SJSA1 (cell line): ENCODE measurements at regions not wholly inside any gene's neighbourhood (a gene's known extent, or its start where the extent isn't known, plus 50 kb on each side); places are given as distances from the start of the nearest gene placed in this dataset.
"Not testable (repeated sequence)": the region's sequence is repeated elsewhere in the genome, so short reads cannot be mapped to it uniquely, and the experiment has no call there.

ENCODE experiments used
- DNase-seq, 2 experiments: peaks; one replicate each; pipeline ENCODE4 v3.0.0-alpha.2; 2015 to 2020; ENCODE audit warnings: low spot score in 2 of 2, low read depth in 1 of 2
- H3K27ac ChIP-seq: fragments of 250-450 bp; sonication (Bioruptor Pico); 2 replicates; pipeline ENCODE4 v1.5.1; 2020; ENCODE audit warnings: mild to moderate bottlenecking, moderate library complexity
- H3K27me3 ChIP-seq: fragments of 250-450 bp; sonication (Bioruptor Pico); replicated peaks from 2 replicates; pipeline ENCODE4 v1.5.1; 2020; ENCODE audit warnings: mild to moderate bottlenecking, moderate library complexity
- H3K36me3 ChIP-seq: fragments of 250-450 bp; sonication (Bioruptor Pico); 2 replicates; pipeline ENCODE4 v1.5.1; 2020; ENCODE audit warnings: mild to moderate bottlenecking
- H3K4me1 ChIP-seq: fragments of 250-450 bp; sonication (Bioruptor Pico); replicated peaks from 2 replicates; pipeline ENCODE4 v1.6.1; 2021; ENCODE audit warnings: mild to moderate bottlenecking
- H3K4me3 ChIP-seq: fragments of 250-450 bp; sonication (Bioruptor Pico); 2 replicates; pipeline ENCODE4 v1.5.1; 2020; ENCODE audit warnings: mild to moderate bottlenecking
- H3K9me3 ChIP-seq: fragments of 250-450 bp; sonication (Bioruptor Pico); replicated peaks from 2 replicates; pipeline ENCODE4 v1.5.1; 2020; ENCODE audit warnings: mild to moderate bottlenecking

- Histone ChIP-seq H3K4me3 (no peak overlapping the region), H3K4me1 (peaks cover 28% of the 10 kb centered on the region), H3K27ac (no peak overlapping the region), H3K36me3 (no peaks in the 10 kb centered on the region), H3K9me3 (no peaks in the 10 kb centered on the region), H3K27me3 (no peaks in the 10 kb centered on the region)
- no peak for DNase-seq
Measured at GRCh38 chr9:85859765-85860164, 81.2 kb upstream of the NAA35 start.

- H3K27ac ChIP-seq, H3K4me3 ChIP-seq, H3K36me3 ChIP-seq, H3K27me3 ChIP-seq, H3K9me3 ChIP-seq, DNase-seq: not testable (repeated sequence)
- H3K4me1 ChIP-seq: peaks cover 25% of the 10 kb centered on the region
Measured at GRCh38 chr9:85861882-85862281, 79.1 kb upstream of the NAA35 start.

- Histone ChIP-seq H3K4me3 (no peak overlapping the region), H3K4me1 (peaks cover 7% of the 10 kb centered on the region), H3K36me3 (no peaks in the 10 kb centered on the region), H3K27ac (no peak overlapping the region), H3K27me3 (no peaks in the 10 kb centered on the region), H3K9me3 (no peaks in the 10 kb centered on the region)
- no peak for DNase-seq
Measured at GRCh38 chr9:85863875-85864274, 77.1 kb upstream of the NAA35 start.

DNA sequence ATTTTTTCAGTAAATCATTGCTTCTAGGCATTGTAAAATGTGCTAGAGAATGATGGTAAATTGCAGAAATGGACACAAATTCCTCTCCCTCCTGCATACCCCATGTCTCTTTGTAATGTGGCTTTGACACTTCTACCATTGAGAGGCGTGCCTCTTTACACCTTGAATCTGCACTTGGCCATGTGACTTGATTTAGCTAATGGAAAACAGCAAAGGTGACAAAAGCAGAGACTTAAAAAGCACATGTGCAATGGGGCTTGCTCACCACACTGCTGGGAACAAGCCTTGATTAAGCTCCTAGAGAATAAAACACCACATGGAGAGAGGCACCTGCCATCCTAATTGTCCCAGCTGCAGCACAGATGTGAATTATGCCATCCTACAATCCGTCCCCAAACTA lies 69.9 kb upstream of the NAA35 start:
- H3K4me1 ChIP-seq: no peaks in the 10 kb centered on the region
- no peak overlapping the region for H3K4me3 ChIP-seq
- H3K36me3 ChIP-seq: no peaks in the 10 kb centered on the region
- no peaks in the 10 kb centered on the region for H3K9me3 ChIP-seq
- no peak for DNase-seq
- H3K27me3 ChIP-seq: no peaks in the 10 kb centered on the region
- H3K27ac ChIP-seq: no peak overlapping the region

DNA sequence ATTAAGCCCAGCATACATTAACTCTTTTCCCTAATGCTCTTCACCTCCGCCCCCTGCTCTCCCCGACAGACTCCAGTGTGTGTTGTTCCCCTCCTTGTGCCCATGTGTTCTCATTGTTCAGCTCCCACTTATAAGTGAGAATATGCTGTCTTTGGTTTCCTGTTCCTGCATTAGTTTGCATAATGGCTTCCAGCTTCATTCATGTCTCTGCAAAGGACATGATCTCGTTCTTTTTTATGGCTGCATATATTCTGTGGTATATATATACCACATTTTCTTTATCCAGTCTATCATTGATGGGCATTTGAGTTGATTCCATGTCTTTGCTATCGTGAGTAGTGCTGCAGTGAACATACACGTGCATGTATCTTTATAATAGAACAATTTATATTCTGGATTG lies 69.3 kb upstream of the NAA35 start:
- not testable (repeated sequence) for H3K27me3 ChIP-seq, H3K27ac ChIP-seq, H3K36me3 ChIP-seq, H3K9me3 ChIP-seq, H3K4me3 ChIP-seq, DNase-seq, H3K4me1 ChIP-seq

DNA sequence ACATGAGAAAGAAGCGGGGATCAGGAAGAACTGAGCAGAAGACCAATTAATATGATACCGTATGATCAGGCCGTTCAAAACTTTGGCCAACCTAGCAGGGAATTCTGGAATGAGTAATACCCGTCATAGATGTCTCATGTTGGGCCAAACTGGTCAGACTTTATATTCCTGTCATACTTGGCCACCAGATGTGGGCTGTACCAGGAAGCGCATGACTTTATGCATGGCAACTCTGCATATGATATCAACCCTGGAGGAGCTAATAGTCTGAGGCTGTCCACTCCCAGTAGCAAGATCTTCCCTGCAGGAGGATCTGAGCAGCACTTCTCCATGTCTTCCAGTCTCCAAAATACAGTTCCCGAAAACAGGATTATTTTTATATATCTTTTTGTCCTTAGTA lies 68.5 kb upstream of the NAA35 start:
- Histone ChIP-seq H3K9me3 (no peaks in the 10 kb centered on the region), H3K4me3 (no peak overlapping the region), H3K27ac (no peak overlapping the region), H3K4me1 (no peaks in the 10 kb centered on the region), H3K36me3 (no peaks in the 10 kb centered on the region), H3K27me3 (no peaks in the 10 kb centered on the region)
- no peak for DNase-seq

GRCh38 chr9:85876628-85877027 lies 64.3 kb upstream of the NAA35 start:
- Histone ChIP-seq H3K9me3 (no peaks in the 10 kb centered on the region), H3K36me3 (no peaks in the 10 kb centered on the region), H3K27ac (no peak overlapping the region), H3K4me1 (no peaks in the 10 kb centered on the region), H3K4me3 (no peak overlapping the region), H3K27me3 (no peaks in the 10 kb centered on the region)
- no peak for DNase-seq

DNA sequence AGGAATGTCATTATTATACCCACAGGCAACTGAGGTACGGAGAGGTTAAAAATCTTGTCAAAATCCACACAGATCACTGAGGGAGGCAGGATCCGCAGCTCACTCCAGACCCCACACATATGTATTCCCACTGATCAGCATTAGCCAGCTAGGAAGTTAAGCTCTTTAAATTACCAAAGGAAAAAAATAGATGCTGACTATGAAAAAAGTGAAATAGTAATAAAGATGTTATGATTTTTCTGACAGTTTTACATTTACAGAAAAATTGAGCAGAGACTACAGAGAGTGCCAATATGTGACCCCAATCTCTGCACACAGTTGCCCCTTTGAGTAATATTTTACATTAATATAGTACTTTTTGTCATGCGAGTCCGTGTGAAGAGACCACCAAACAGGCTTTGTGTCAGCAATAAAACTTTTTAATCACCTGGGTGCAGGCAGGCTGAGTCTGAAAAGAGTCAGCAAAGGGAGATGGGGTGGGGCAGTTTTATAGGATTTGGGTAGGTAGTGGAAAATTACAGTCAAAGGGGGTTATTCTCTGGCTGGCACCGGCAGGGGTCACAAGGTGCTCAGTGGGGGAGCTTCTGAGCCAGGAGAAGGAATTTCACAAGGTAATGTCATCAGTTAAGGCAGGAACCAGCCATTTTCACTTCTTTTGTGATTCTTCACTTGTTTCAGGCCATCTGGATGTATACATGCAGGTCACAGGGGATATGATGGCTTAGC lies 61.9 kb upstream of the NAA35 start:
- not testable (repeated sequence) for H3K36me3 ChIP-seq, H3K4me1 ChIP-seq, H3K27me3 ChIP-seq, H3K27ac ChIP-seq, DNase-seq, H3K9me3 ChIP-seq, H3K4me3 ChIP-seq

- not testable (repeated sequence) for H3K36me3 ChIP-seq, H3K27ac ChIP-seq, DNase-seq
Measured at GRCh38 chr9:85880507-85880906, 60.4 kb upstream of the NAA35 start.

DNA sequence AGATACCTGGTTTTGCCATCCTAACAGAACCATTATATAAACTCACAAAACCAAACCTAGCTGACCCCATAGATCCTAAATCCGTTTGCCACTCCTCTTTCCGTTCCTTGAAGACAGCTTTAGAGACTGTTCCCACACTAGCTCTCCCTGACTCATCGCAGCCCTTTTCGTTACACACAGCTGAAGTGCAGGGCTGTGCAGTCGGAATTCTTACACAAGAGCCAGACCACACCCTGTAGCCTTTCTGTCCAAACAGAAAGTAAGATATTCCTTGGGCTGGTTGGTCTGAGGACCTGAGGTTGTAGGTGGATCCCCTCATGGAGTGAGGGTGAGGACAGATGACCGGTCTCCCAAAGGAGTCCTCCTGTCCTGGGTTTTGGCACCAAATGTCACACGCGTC lies 56.7 kb upstream of the NAA35 start:
- Histone ChIP-seq H3K4me3 (no peak overlapping the region), H3K27ac (no peak overlapping the region), H3K4me1 (no peaks in the 10 kb centered on the region), H3K9me3 (no peaks in the 10 kb centered on the region), H3K27me3 (no peaks in the 10 kb centered on the region), H3K36me3 (no peaks in the 10 kb centered on the region)
- no peak for DNase-seq

More at GRCh38 chr9:85880507-85880906, 60.4 kb upstream of the NAA35 start:
- H3K9me3 ChIP-seq, H3K27me3 ChIP-seq, H3K4me1 ChIP-seq, H3K4me3 ChIP-seq: not testable (repeated sequence)

DNA sequence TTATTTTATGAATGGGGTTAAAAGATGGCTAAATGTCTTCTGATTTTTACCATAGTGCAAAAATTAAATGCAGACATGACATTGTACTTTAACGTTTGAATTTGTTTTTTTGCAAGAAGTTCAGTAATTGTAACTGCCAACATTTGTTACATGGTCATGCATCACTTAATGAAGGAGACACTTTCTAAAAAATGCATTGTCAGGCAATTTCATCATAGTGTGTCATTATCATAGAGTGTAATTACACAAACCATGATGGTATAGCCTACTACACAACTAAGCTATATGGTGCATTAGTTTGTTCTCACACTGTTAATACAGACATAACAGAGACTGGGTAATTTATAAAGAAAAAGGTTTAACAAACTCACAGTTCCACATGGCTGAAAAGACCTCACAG lies 50.0 kb upstream of the NAA35 start:
- no peaks in the 10 kb centered on the region for H3K27me3 ChIP-seq
- no peaks in the 10 kb centered on the region for H3K36me3 ChIP-seq
- H3K9me3 ChIP-seq: no peaks in the 10 kb centered on the region
- H3K4me3 ChIP-seq: no peak overlapping the region
- no peak overlapping the region for H3K27ac ChIP-seq
- no peaks in the 10 kb centered on the region for H3K4me1 ChIP-seq
- DNase-seq: no peak
